ENCODE measurements at regions not wholly inside any gene's neighbourhood (a gene's known extent, or its start where the extent isn't known, plus 50 kb on each side); places are given as distances from the start of the nearest gene placed in this dataset.

DNA sequence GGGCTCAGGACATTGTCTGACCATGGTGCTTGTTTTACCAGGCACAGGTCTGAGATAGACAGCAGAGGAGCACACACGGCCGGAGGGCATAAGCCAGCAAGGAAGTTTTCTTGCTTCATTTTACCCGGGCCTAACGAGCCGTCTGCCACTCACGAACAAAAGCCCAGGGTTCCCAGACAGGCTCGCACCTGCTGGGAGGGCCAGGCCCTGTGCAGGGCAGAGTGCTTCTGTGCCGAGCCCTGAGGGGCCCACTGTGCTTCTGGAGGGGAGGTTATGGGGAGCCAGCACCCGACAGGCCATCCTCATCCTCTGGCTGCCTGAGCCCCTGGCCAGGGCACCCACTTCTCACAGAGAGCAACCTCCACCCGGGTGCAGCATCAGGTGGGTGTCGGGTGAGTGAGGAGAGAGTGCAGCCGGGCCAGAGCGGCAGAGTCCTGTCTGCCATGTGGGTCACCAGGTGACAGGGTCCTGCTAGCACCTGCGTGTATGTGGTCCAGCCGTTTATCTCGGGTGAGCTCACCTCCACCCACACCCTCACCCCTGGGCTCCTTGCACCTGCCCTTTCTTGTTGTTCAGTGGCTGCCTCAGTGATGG, 297.9 kb downstream of the NDUFA10 start:
- no peak for TF ChIP-seq EZH2 (IDR thresholded peaks at IDR 0.05; ENCODE audit: low read depth, unreplicated experiment)
- TF ChIP-seq EZH2phosphoT487 (IDR thresholded peaks at IDR 0.05; ENCODE audit: unreplicated experiment): no peak
- TF ChIP-seq, protein P1, sequence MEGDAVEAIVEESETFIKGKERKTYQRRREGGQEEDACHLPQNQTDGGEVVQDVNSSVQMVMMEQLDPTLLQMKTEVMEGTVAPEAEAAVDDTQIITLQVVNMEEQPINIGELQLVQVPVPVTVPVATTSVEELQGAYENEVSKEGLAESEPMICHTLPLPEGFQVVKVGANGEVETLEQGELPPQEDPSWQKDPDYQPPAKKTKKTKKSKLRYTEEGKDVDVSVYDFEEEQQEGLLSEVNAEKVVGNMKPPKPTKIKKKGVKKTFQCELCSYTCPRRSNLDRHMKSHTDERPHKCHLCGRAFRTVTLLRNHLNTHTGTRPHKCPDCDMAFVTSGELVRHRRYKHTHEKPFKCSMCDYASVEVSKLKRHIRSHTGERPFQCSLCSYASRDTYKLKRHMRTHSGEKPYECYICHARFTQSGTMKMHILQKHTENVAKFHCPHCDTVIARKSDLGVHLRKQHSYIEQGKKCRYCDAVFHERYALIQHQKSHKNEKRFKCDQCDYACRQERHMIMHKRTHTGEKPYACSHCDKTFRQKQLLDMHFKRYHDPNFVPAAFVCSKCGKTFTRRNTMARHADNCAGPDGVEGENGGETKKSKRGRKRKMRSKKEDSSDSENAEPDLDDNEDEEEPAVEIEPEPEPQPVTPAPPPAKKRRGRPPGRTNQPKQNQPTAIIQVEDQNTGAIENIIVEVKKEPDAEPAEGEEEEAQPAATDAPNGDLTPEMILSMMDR (conservative IDR thresholded peaks at IDR 0.05; ENCODE audit: low read depth in 2 of 2): no peak
- TF ChIP-seq ZNF114 (CRISPR knock-in tag; IDR thresholded peaks at IDR 0.05): no peak
- TF ChIP-seq, protein P2, sequence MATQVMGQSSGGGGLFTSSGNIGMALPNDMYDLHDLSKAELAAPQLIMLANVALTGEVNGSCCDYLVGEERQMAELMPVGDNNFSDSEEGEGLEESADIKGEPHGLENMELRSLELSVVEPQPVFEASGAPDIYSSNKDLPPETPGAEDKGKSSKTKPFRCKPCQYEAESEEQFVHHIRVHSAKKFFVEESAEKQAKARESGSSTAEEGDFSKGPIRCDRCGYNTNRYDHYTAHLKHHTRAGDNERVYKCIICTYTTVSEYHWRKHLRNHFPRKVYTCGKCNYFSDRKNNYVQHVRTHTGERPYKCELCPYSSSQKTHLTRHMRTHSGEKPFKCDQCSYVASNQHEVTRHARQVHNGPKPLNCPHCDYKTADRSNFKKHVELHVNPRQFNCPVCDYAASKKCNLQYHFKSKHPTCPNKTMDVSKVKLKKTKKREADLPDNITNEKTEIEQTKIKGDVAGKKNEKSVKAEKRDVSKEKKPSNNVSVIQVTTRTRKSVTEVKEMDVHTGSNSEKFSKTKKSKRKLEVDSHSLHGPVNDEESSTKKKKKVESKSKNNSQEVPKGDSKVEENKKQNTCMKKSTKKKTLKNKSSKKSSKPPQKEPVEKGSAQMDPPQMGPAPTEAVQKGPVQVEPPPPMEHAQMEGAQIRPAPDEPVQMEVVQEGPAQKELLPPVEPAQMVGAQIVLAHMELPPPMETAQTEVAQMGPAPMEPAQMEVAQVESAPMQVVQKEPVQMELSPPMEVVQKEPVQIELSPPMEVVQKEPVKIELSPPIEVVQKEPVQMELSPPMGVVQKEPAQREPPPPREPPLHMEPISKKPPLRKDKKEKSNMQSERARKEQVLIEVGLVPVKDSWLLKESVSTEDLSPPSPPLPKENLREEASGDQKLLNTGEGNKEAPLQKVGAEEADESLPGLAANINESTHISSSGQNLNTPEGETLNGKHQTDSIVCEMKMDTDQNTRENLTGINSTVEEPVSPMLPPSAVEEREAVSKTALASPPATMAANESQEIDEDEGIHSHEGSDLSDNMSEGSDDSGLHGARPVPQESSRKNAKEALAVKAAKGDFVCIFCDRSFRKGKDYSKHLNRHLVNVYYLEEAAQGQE (IDR thresholded peaks at IDR 0.05; ENCODE audit: unreplicated experiment): no peak
